Mesenchymal stem cell (in vitro differentiated cells and primary cell): ENCODE measurements at regions not wholly inside any gene's neighbourhood (a gene's known extent, or its start where the extent isn't known, plus 50 kb on each side); places are given as distances from the start of the nearest gene placed in this dataset.

Experiments
- DNase-seq: peaks from one replicate; pipeline ENCODE4 v3.0.0-alpha.2; 2013
- H2AFZ ChIP-seq: one replicate; pipeline ENCODE4 v1.6.1; 2013; ENCODE audit warnings: low read depth, mild to moderate bottlenecking, control low read depth, inconsistent platforms, low read length, moderate library complexity
- H2AK5ac ChIP-seq: 2 replicates; pipeline ENCODE4 v1.6.1; 2013; ENCODE audit warnings: low read length, moderate library complexity, mild to moderate bottlenecking, inconsistent platforms; ENCODE audit not compliant: severe bottlenecking
- H2BK120ac ChIP-seq: one replicate; pipeline ENCODE4 v1.6.1; 2013; ENCODE audit warnings: low read depth, mild to moderate bottlenecking, inconsistent platforms, low read length, moderate library complexity
- H2BK12ac ChIP-seq, 2 experiments: one replicate each; pipeline ENCODE4 v1.6.1; 2013; ENCODE audit warnings: inconsistent platforms in 2 of 2, low read length in 2 of 2, mild to moderate bottlenecking in 2 of 2, moderate library complexity in 2 of 2, control low read depth in 1 of 2
- H2BK15ac ChIP-seq: one replicate; pipeline ENCODE4 v1.6.1; 2013; ENCODE audit warnings: mild to moderate bottlenecking, low read depth, inconsistent platforms; ENCODE audit not compliant: poor library complexity, severe bottlenecking
- H2BK5ac ChIP-seq: 2 replicates; pipeline ENCODE4 v1.6.1; 2013; ENCODE audit warnings: low read depth, mild to moderate bottlenecking, low read length, control low read depth, inconsistent platforms; ENCODE audit not compliant: poor library complexity, severe bottlenecking
- H3K14ac ChIP-seq, 2 experiments: one replicate each; pipeline ENCODE4 v1.6.1; 2013; ENCODE audit warnings: inconsistent platforms in 2 of 2, low read length in 2 of 2, control low read depth in 1 of 2, mild to moderate bottlenecking in 1 of 2, moderate library complexity in 1 of 2
- H3K18ac ChIP-seq, 2 experiments: one replicate each; pipeline ENCODE4 v1.6.1; 2013; ENCODE audit warnings: inconsistent platforms in 2 of 2, low read length in 2 of 2, control low read depth in 1 of 2, low read depth in 1 of 2, mild to moderate bottlenecking in 1 of 2
- H3K23ac ChIP-seq, 2 experiments: one replicate each; pipeline ENCODE4 v1.6.1; 2013; ENCODE audit warnings: inconsistent platforms in 2 of 2, low read length in 2 of 2, mild to moderate bottlenecking in 2 of 2, moderate library complexity in 2 of 2, control low read depth in 1 of 2
- H3K27ac ChIP-seq: 2 replicates; pipeline ENCODE4 v1.5.1; 2013; ENCODE audit warnings: mild to moderate bottlenecking, moderate library complexity, low read length, control low read depth, inconsistent platforms; ENCODE audit not compliant: poor library complexity, severe bottlenecking
- H3K27me3 ChIP-seq, 2 experiments: 2 replicates each; pipeline versions ENCODE4 v1.6.1 to v1.7.0; 2013; ENCODE audit warnings: low read length in 2 of 2, mild to moderate bottlenecking in 2 of 2, moderate library complexity in 2 of 2, control low read depth in 1 of 2, inconsistent platforms in 1 of 2; ENCODE audit not compliant: control insufficient read depth in 1 of 2, insufficient read depth in 1 of 2
- H3K36me3 ChIP-seq, 2 experiments: 2 replicates each; pipeline versions ENCODE4 v1.6.1 to v1.7.0; 2013; ENCODE audit warnings: low read length in 2 of 2, control low read depth in 1 of 2, inconsistent platforms in 1 of 2, low read depth in 1 of 2, mild to moderate bottlenecking in 1 of 2; ENCODE audit not compliant: insufficient read depth in 2 of 2, control insufficient read depth in 1 of 2
- H3K4ac ChIP-seq, 2 experiments: one replicate each; pipeline ENCODE4 v1.6.1; 2013; ENCODE audit warnings: inconsistent platforms in 2 of 2, low read length in 2 of 2, mild to moderate bottlenecking in 2 of 2, moderate library complexity in 2 of 2, control low read depth in 1 of 2, low read depth in 1 of 2
- H3K4me1 ChIP-seq: 2 replicates; pipeline ENCODE4 v1.6.1; 2013; ENCODE audit warnings: low read depth, low read length, control low read depth; ENCODE audit not compliant: control insufficient read depth, insufficient read depth
- H3K4me2 ChIP-seq: 2 replicates; pipeline ENCODE4 v1.6.1; 2013; ENCODE audit warnings: low read length, mild to moderate bottlenecking, inconsistent platforms; ENCODE audit not compliant: poor library complexity, severe bottlenecking
- H3K4me3 ChIP-seq, 2 experiments: 2 replicates each; pipeline versions ENCODE4 v1.5.1 to v1.7.0; 2013; ENCODE audit warnings: low read length in 2 of 2, mild to moderate bottlenecking in 2 of 2, control low read depth in 1 of 2, low read depth in 1 of 2; ENCODE audit not compliant: insufficient read depth in 1 of 2
- H3K79me1 ChIP-seq: replicated peaks from 2 replicates; pipeline ENCODE4 v1.6.1; 2013; ENCODE audit warnings: mild to moderate bottlenecking, control low read depth, low read length, inconsistent platforms; ENCODE audit not compliant: poor library complexity, severe bottlenecking
- H3K9ac ChIP-seq: 2 replicates; pipeline ENCODE4 v1.7.0; 2013; ENCODE audit warnings: mild to moderate bottlenecking, low read length, moderate library complexity
- H3K9me3 ChIP-seq: 2 replicates; pipeline ENCODE4 v1.7.0; 2013; ENCODE audit warnings: mild to moderate bottlenecking, low read length; ENCODE audit not compliant: control insufficient read depth
- H4K8ac ChIP-seq: one replicate; pipeline ENCODE4 v1.6.1; 2013; ENCODE audit warnings: inconsistent platforms, mild to moderate bottlenecking, low read length, moderate library complexity
- H4K91ac ChIP-seq: one replicate; pipeline ENCODE4 v1.6.1; 2013; ENCODE audit warnings: mild to moderate bottlenecking, low read length, inconsistent platforms
- WGBS: methylation state at CpG from one replicate; pipeline ENCODE4 v1.1.7; 2013; ENCODE audit warnings: mixed read lengths; 5-methylcytosine and 5-hydroxymethylcytosine counted together

GRCh38 chr1:198417039-198417438 is 123.4 kb downstream of the ATP6V1G3 start:
- no peak overlapping the region for H3K14ac ChIP-seq
- no peaks in the 10 kb centered on the region for H3K27me3 ChIP-seq
- no peak overlapping the region for H2BK120ac ChIP-seq
- no peak overlapping the region for H4K8ac ChIP-seq
- H2AFZ ChIP-seq, result no peak overlapping the region
- no peaks in the 10 kb centered on the region for H3K4me1 ChIP-seq
- no peak overlapping the region for H2BK15ac ChIP-seq
- no peak overlapping the region for H3K27ac ChIP-seq
- no peak overlapping the region for H3K4me2 ChIP-seq
- H2BK5ac ChIP-seq, result no peak overlapping the region
- no peak overlapping the region for H2BK12ac ChIP-seq
- H3K23ac ChIP-seq, result no peak overlapping the region
- H4K91ac ChIP-seq, result no peak overlapping the region
- H3K18ac ChIP-seq, result no peak overlapping the region
- no peaks in the 10 kb centered on the region for H3K79me1 ChIP-seq
- H3K4me3 ChIP-seq, result no peak overlapping the region
- no peak overlapping the region for H2AK5ac ChIP-seq
- H3K4ac ChIP-seq, result no peak overlapping the region
- no peak for DNase-seq
- no peaks in the 10 kb centered on the region for H3K36me3 ChIP-seq
- no peaks in the 10 kb centered on the region for H3K9me3 ChIP-seq
- no peak overlapping the region for H3K9ac ChIP-seq

- whole genome bisulfite sequencing, result 88% methylated on average over 3 of the region's 3 CpGs
- H3K9me3 ChIP-seq, result no peaks in the 10 kb centered on the region
- H3K36me3 ChIP-seq, result no peaks in the 10 kb centered on the region
- no peak overlapping the region for H3K27ac ChIP-seq
- H3K27me3 ChIP-seq, result no peaks in the 10 kb centered on the region
- no peak overlapping the region for H2BK12ac ChIP-seq
- H4K8ac ChIP-seq, result no peak overlapping the region
- no peak overlapping the region for H3K14ac ChIP-seq
- no peak overlapping the region for H2AFZ ChIP-seq
- H2AK5ac ChIP-seq, result no peak overlapping the region
- no peak overlapping the region for H3K4me3 ChIP-seq
- no peak overlapping the region for H2BK120ac ChIP-seq
- H3K4me1 ChIP-seq, result no peaks in the 10 kb centered on the region
- H4K91ac ChIP-seq, result no peak overlapping the region
- H2BK15ac ChIP-seq, result no peak overlapping the region
- H2BK5ac ChIP-seq, result no peak overlapping the region
- H3K9ac ChIP-seq, result no peak overlapping the region
- no peak overlapping the region for H3K23ac ChIP-seq
- no peak overlapping the region for H3K4ac ChIP-seq
- no peaks in the 10 kb centered on the region for H3K79me1 ChIP-seq
- no peak overlapping the region for H3K18ac ChIP-seq
- no peak overlapping the region for H3K4me2 ChIP-seq
- DNase-seq, result no peak
Observed at GRCh38 chr1:198416296-198416695, 124.2 kb downstream of the ATP6V1G3 start.

- Histone ChIP-seq H2AFZ (no peak overlapping the region), H3K4me2 (no peak overlapping the region), H2BK12ac (no peak overlapping the region), H3K36me3 (no peaks in the 10 kb centered on the region), H4K91ac (no peak overlapping the region), H4K8ac (no peak overlapping the region), H2BK5ac (no peak overlapping the region), H3K9ac (no peak overlapping the region), H3K27ac (no peak overlapping the region), H3K79me1 (no peaks in the 10 kb centered on the region), H3K4me1 (no peaks in the 10 kb centered on the region), H2AK5ac (no peak overlapping the region), H3K23ac (no peak overlapping the region), H3K4ac (no peak overlapping the region), H2BK120ac (no peak overlapping the region), H3K27me3 (no peaks in the 10 kb centered on the region), H3K18ac (no peak overlapping the region), H3K4me3 (no peak overlapping the region), H3K9me3 (no peaks in the 10 kb centered on the region), H3K14ac (no peak overlapping the region), H2BK15ac (no peak overlapping the region)
- no peak for DNase-seq
Observed at GRCh38 chr1:198411240-198411639, 129.2 kb downstream of the ATP6V1G3 start.

GRCh38 chr1:198408716-198409115 is 131.8 kb downstream of the ATP6V1G3 start:
- Histone ChIP-seq H3K14ac (no peak overlapping the region), H3K27me3 (no peaks in the 10 kb centered on the region)

More at GRCh38 chr1:198408716-198409115, 131.8 kb downstream of the ATP6V1G3 start:
- Histone ChIP-seq H3K4me3 (no peak overlapping the region), H2BK15ac (no peak overlapping the region), H3K23ac (no peak overlapping the region), H2BK5ac (no peak overlapping the region), H2BK120ac (no peak overlapping the region), H3K36me3 (no peaks in the 10 kb centered on the region), H4K8ac (no peak overlapping the region), H2AFZ (no peak overlapping the region), H4K91ac (no peak overlapping the region), H2BK12ac (no peak overlapping the region), H3K4me2 (no peak overlapping the region), H3K9me3 (no peaks in the 10 kb centered on the region), H3K18ac (no peak overlapping the region), H3K27ac (no peak overlapping the region), H2AK5ac (no peak overlapping the region), H3K9ac (no peak overlapping the region), H3K79me1 (no peaks in the 10 kb centered on the region), H3K4me1 (no peaks in the 10 kb centered on the region), H3K4ac (no peak overlapping the region)
- WGBS, result no CpG with 5 or more reads among the region's 2 CpGs
- no peak for DNase-seq
